WI38 (cell line): ENCODE measurements at regions not wholly inside any gene's neighbourhood (a gene's known extent, or its start where the extent isn't known, plus 50 kb on each side); places are given as distances from the start of the nearest gene placed in this dataset.

ENCODE experiments used
- H3K4me3 ChIP-seq: 2 replicates; pipeline ENCODE4 v1.5.1; 2011; ENCODE audit warnings: low read depth, mild to moderate bottlenecking, control low read depth, low read length
- CTCF ChIP-seq: IDR thresholded peaks from 2 replicates; pipeline ENCODE4 v1.5.1; 2012; ENCODE audit warnings: low read depth, mild to moderate bottlenecking, control low read depth, low read length

- no peak for TF ChIP-seq CTCF
- H3K4me3 ChIP-seq, result no peak overlapping the region
Observed at GRCh38 chr13:106433066-106433465, 102.4 kb downstream of the EFNB2 start.

DNA sequence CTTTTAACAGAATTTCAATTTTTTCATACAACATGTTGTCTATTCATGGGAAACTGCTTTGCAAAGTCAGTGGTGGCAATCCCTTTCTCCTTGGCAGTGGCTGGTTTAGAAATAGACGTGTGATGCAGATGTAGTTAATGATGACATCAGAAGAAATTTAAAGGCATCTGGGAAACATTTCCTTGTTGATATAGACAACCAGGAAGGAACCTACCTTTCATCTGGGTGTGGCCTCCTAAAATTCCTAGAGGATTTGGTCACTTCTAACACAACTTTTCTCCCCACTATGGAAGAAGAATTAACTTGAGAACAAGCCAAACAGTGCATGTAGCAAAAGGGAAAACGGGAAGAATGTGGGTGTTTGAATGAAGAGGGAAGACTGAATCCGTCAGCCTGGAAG lies 102.8 kb downstream of the EFNB2 start:
- no peak for TF ChIP-seq CTCF
- no peak overlapping the region for H3K4me3 ChIP-seq

- no peak for TF ChIP-seq CTCF
- H3K4me3 ChIP-seq, result no peak overlapping the region
Observed at GRCh38 chr13:106426909-106427308, 108.6 kb downstream of the EFNB2 start.

DNA sequence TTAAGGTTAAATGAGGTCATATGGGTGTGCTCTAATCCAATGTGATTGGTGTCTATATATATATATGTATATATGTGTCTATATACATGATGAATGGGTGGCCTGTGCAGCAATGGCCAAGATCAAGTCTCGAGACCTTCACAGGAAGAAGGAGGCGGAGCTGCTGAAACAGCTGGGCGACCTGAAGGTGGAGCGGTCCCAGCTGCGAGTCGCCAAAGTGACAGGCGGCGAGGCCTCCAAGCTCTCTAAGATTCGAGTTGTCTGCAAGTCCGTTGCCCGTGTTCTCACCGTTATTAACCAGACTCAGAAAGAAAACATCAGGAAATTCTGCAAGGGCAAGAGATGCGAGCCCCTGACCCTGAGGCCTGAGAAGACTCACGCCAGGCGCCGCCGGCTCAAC lies 109.8 kb downstream of the EFNB2 start:
- TF ChIP-seq CTCF, result no peak
- H3K4me3 ChIP-seq, result no peak overlapping the region

DNA sequence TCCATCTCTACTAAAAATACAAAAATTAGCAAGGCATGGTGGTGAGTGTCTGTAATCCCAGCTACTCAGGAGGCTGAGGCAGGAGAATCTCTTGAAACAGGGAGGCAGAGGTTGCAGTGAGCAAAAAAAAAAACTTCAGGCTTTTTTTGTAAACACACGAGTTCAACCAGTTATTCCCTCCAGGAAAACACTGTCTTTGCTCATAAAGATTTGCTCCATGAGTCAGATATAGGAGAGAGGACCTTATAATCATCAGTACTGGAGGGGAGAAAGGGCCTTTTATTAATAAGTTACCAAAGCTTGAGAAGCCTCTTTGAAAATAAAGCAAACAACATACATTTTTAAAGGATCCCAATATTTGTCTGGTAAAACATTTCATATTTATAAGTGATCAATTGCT lies 110.7 kb downstream of the EFNB2 start:
- no peak for TF ChIP-seq CTCF
- no peak overlapping the region for H3K4me3 ChIP-seq

GRCh38 chr13:106423530-106423929 lies 111.9 kb downstream of the EFNB2 start:
- TF ChIP-seq CTCF, result no peak
- no peak overlapping the region for H3K4me3 ChIP-seq

DNA sequence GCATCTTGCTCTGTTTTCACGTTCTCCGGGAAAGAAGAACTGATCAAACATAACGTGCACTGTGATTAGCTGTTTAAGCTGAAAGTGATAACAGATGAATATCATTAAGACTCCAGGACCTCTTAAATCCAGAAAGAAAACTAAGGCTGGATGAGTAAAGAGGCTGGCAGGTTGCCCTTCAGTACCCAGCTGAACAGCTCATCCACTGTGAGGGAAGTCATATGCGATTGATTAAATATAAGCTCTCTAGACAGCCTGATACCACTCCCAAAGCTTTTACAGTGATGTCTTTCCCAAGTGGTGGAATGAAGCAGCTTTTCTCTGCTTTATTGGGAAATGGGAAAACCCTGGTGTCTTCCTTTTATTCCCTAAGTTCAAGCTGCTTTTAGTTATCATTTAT lies 116.9 kb downstream of the EFNB2 start:
- no peak overlapping the region for H3K4me3 ChIP-seq
- TF ChIP-seq CTCF, result no peak
